Lower lobe of right lung (tissue), 2 donors: ENCODE measurements at regions not wholly inside any gene's neighbourhood (a gene's known extent, or its start where the extent isn't known, plus 50 kb on each side); places are given as distances from the start of the nearest gene placed in this dataset.

ENCODE experiments used
- ATAC-seq, 2 donors: fragments of 200-7000 bp; cut with Tn5 transposase; one replicate each; pipeline ENCODE4 v1.9.1; 2020 to 2022; ENCODE audit warnings: mild to moderate bottlenecking in 2 of 2, moderate library complexity in 2 of 2
- DNase-seq: peaks from one replicate; pipeline ENCODE4 v3.0.0-alpha.2; 2020
- H3K27ac ChIP-seq: fragments of 200-600 bp; one replicate; pipeline ENCODE4 v1.8.0; 2022
- H3K27me3 ChIP-seq: fragments of 200-600 bp; one replicate; pipeline ENCODE4 v1.8.0; 2022; ENCODE audit warnings: low read depth
- H3K36me3 ChIP-seq: fragments of 200-600 bp; one replicate; pipeline ENCODE4 v1.8.0; 2022; ENCODE audit warnings: mild to moderate bottlenecking
- H3K4me1 ChIP-seq: fragments of 200-600 bp; one replicate; pipeline ENCODE4 v1.8.0; 2022
- H3K4me3 ChIP-seq: fragments of 200-600 bp; one replicate; pipeline ENCODE4 v1.8.0; 2022; ENCODE audit warnings: mild to moderate bottlenecking
- H3K9me3 ChIP-seq: fragments of 200-600 bp; one replicate; pipeline ENCODE4 v1.8.0; 2022
- CTCF ChIP-seq: fragments of 200-600 bp; IDR thresholded peaks from one replicate; pipeline ENCODE4 v1.8.0; 2022; ENCODE audit warnings: antibody characterized with exemption, mild to moderate bottlenecking
- intact Hi-C: fragments of 100-400 bp; cut with DNase I; formaldehyde crosslinking; loops from one replicate; pipeline ENCODE4 v1.11.0; 2022
- donor health status: DM: no; HTN: yes; CAD: no; lungs with severe emphysema.

GRCh38 chrX:57848857-57849256 lies 61.4 kb downstream of the ZXDA start:
- no peak for DNase-seq
- ATAC-seq = no peak
- intact Hi-C loops = no loop called here
- Histone ChIP-seq H3K4me3 (no peak overlapping the region), H3K27me3 (no peaks in the 10 kb centered on the region), H3K4me1 (no peaks in the 10 kb centered on the region), H3K36me3 (no peaks in the 10 kb centered on the region), H3K27ac (no peak overlapping the region), H3K9me3 (no peaks in the 10 kb centered on the region)
- no peak for TF ChIP-seq CTCF

- no peaks in the 10 kb centered on the region for H3K36me3 ChIP-seq
- H3K27ac ChIP-seq = no peak overlapping the region
- intact Hi-C loops = no loop called here
- no peak overlapping the region for H3K4me3 ChIP-seq
- no peaks in the 10 kb centered on the region for H3K4me1 ChIP-seq
- no peak for ATAC-seq
- TF ChIP-seq CTCF = no peak
- H3K9me3 ChIP-seq = no peaks in the 10 kb centered on the region
- H3K27me3 ChIP-seq = no peaks in the 10 kb centered on the region
- DNase-seq = no peak
These were observed 87.4 kb downstream of the ZXDA start for GRCh38 chrX:57822818-57823217.

GRCh38 chrX:57822398-57822797 lies 87.9 kb downstream of the ZXDA start:
- Histone ChIP-seq H3K27ac (no peak overlapping the region), H3K9me3 (no peaks in the 10 kb centered on the region), H3K27me3 (no peaks in the 10 kb centered on the region), H3K4me3 (peak overlapping the region; percentile 27), H3K36me3 (no peaks in the 10 kb centered on the region), H3K4me1 (no peaks in the 10 kb centered on the region)
- intact Hi-C loops = no loop called here
- DNase-seq (no peak), ATAC-seq (no peak)
- no peak for TF ChIP-seq CTCF

GRCh38 chrX:57821703-57822387 lies 88.4 kb downstream of the ZXDA start:
- DNase-seq (no peak), ATAC-seq (peak; percentile 74 to 77)
- Histone ChIP-seq H3K27ac (no peak overlapping the region), H3K4me3 (peak overlapping the region; percentile 27), H3K9me3 (no peaks in the 10 kb centered on the region), H3K36me3 (no peaks in the 10 kb centered on the region), H3K27me3 (no peaks in the 10 kb centered on the region), H3K4me1 (no peaks in the 10 kb centered on the region)
- TF ChIP-seq CTCF = peak; percentile 65
- intact Hi-C loops = no loop called here

- H3K4me1 ChIP-seq = no peaks in the 10 kb centered on the region
- ATAC-seq = no peak
- intact Hi-C loops = no loop called here
- H3K4me3 ChIP-seq = no peak overlapping the region
- no peaks in the 10 kb centered on the region for H3K27me3 ChIP-seq
- TF ChIP-seq CTCF = peak; percentile 33
- no peak for DNase-seq
- H3K9me3 ChIP-seq = no peaks in the 10 kb centered on the region
- H3K27ac ChIP-seq = no peak overlapping the region
- H3K36me3 ChIP-seq = no peaks in the 10 kb centered on the region
These were observed 93.0 kb downstream of the ZXDA start for GRCh38 chrX:57817302-57817701.
